ENCODE measurements at regions not wholly inside any gene's neighbourhood (a gene's known extent, or its start where the extent isn't known, plus 50 kb on each side); places are given as distances from the start of the nearest gene placed in this dataset.

GRCh38 chr2:7627583-7627982 is 710.4 kb downstream of the RNF144A start:
- TF ChIP-seq POLR2AphosphoS5 (IDR thresholded peaks at IDR 0.05), result no peak
- TF ChIP-seq CTCF (IDR thresholded peaks at IDR 0.05), result no peak
- TF ChIP-seq POLR2A (IDR thresholded peaks at IDR 0.05), result no peak
- DNase-seq, result no peak
- H3K9me3 ChIP-seq, result no peaks in the 10 kb centered on the region
- H3K27ac ChIP-seq, result no peak overlapping the region
- 47 to 68% (median 55%) methylated on average over 3 of the region's 3 CpGs for WGBS, 5 donors
- intact Hi-C loops (cut with DNase I; ENCODE audit: low total_unique reads), result no loop called here
- no peaks in the 10 kb centered on the region for H3K4me1 ChIP-seq
- no peak overlapping the region for H3K4me3 ChIP-seq
- no peaks in the 10 kb centered on the region for H3K36me3 ChIP-seq
- H3K27me3 ChIP-seq, result no peaks in the 10 kb centered on the region

DNA sequence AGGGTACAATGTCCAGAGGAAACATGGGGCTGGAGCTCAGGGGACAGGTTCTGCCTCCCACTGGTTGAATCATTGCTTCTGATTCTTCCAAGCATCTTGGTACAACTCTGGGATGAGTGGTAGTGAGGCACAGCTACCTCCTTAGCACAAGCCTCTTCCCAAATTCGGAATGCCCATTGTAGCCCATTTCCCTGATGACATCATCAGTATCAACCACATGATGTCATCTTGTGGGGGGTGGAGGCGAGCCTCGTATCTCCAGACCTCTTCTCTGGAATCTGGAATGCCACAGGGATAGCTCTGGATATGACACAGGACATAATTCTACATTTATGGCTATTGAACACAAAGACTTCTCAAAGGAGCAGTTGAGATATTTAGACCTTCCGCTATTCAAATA is 715.2 kb downstream of the RNF144A start:
- Histone ChIP-seq H3K36me3 (no peaks in the 10 kb centered on the region), H3K27ac (no peak overlapping the region), H3K9me3 (no peaks in the 10 kb centered on the region), H3K4me1 (no peaks in the 10 kb centered on the region), H3K27me3 (no peaks in the 10 kb centered on the region), H3K4me3 (no peak overlapping the region)
- 80 to 88% (median 82%) methylated on average over 4 of the region's 4 CpGs for WGBS, 5 donors
- no peak for TF ChIP-seq POLR2AphosphoS5 (IDR thresholded peaks at IDR 0.05)
- TF ChIP-seq CTCF (IDR thresholded peaks at IDR 0.05), result no peak
- no peak for TF ChIP-seq EP300 (IDR thresholded peaks at IDR 0.05)
- TF ChIP-seq POLR2A (IDR thresholded peaks at IDR 0.05), result no peak
- intact Hi-C loops (cut with DNase I; ENCODE audit: low total_unique reads), result no loop called here
- DNase-seq, result no peak

GRCh38 chr2:7633566-7634153 is 716.4 kb downstream of the RNF144A start:
- intact Hi-C loops (cut with DNase I; ENCODE audit: low total_unique reads), result no loop called here
- no peaks in the 10 kb centered on the region for H3K36me3 ChIP-seq
- 42 to 54% (median 48%) methylated on average over 7 of the region's 7 CpGs for WGBS, 5 donors
- H3K27ac ChIP-seq, result no peak overlapping the region
- peak in 1 of 2 donors; percentile 19 for DNase-seq
- H3K4me1 ChIP-seq, result no peaks in the 10 kb centered on the region
- H3K4me3 ChIP-seq, result no peak overlapping the region
- H3K27me3 ChIP-seq, result no peaks in the 10 kb centered on the region
- H3K9me3 ChIP-seq, result no peaks in the 10 kb centered on the region
- TF ChIP-seq EP300 (IDR thresholded peaks at IDR 0.05) (no peak), POLR2A (IDR thresholded peaks at IDR 0.05) (no peak), CTCF (IDR thresholded peaks at IDR 0.05) (no peak), POLR2AphosphoS5 (IDR thresholded peaks at IDR 0.05) (no peak)

- Histone ChIP-seq H3K4me3 (no peak overlapping the region), H3K9me3 (no peaks in the 10 kb centered on the region), H3K27me3 (no peaks in the 10 kb centered on the region), H3K4me1 (no peaks in the 10 kb centered on the region), H3K27ac (no peak overlapping the region), H3K36me3 (no peaks in the 10 kb centered on the region)
- 59 to 77% (median 72%) methylated on average over 7 of the region's 7 CpGs for WGBS, 5 donors
- intact Hi-C loops (cut with DNase I; ENCODE audit: low total_unique reads), result no loop called here
- TF ChIP-seq POLR2AphosphoS5 (IDR thresholded peaks at IDR 0.05) (no peak), CTCF (IDR thresholded peaks at IDR 0.05) (no peak), POLR2A (IDR thresholded peaks at IDR 0.05) (no peak), EP300 (IDR thresholded peaks at IDR 0.05) (no peak)
- DNase-seq, result no peak
Observed at GRCh38 chr2:7634409-7634808, 717.2 kb downstream of the RNF144A start.
